Transverse colon (tissue), 4 donors: ENCODE measurements at regions not wholly inside any gene's neighbourhood (a gene's known extent, or its start where the extent isn't known, plus 50 kb on each side); places are given as distances from the start of the nearest gene placed in this dataset.

Experiments used
- CTCF ChIP-seq, 5 experiments: fragments of 200-600 bp in 3 of 5; fragments of 450-650 bp in 2 of 5; sonication (generic) in 3 of 5; IDR thresholded peaks; 1 replicate in 2 of 5; 2 replicates in 3 of 5; pipeline ENCODE4 v1.5.1; 2016 to 2017; ENCODE audit warnings: antibody characterized with exemption in 5 of 5, inconsistent platforms in 3 of 5, mild to moderate bottlenecking in 2 of 5, moderate library complexity in 1 of 5
- EP300 ChIP-seq: sonication (generic); formaldehyde crosslinking; IDR thresholded peaks from one replicate; pipeline ENCODE4 v1.6.1; 2017; ENCODE audit warnings: antibody characterized with exemption, low read depth
- POLR2A ChIP-seq: fragments of 450-650 bp; IDR thresholded peaks from one replicate; pipeline ENCODE4 v1.6.1; 2016; ENCODE audit warnings: antibody characterized with exemption, mild to moderate bottlenecking, moderate library complexity
- POLR2AphosphoS5 ChIP-seq, 3 donors: sonication (generic); formaldehyde crosslinking; IDR thresholded peaks; one replicate each; pipeline ENCODE4 v1.6.1; 2016; ENCODE audit warnings: antibody characterized with exemption in 3 of 3

- TF ChIP-seq CTCF (IDR thresholded peaks at IDR 0.05), result no peak
- no peak for TF ChIP-seq EP300
- TF ChIP-seq POLR2A, result no peak
- TF ChIP-seq POLR2AphosphoS5 (IDR thresholded peaks at IDR 0.05), result no peak
Observed at GRCh38 chr4:123529278-123529568, 132.6 kb downstream of the SPRY1 start.
